KG1 (cell line): ENCODE measurements at regions not wholly inside any gene's neighbourhood (a gene's known extent, or its start where the extent isn't known, plus 50 kb on each side); places are given as distances from the start of the nearest gene placed in this dataset.

Experiments used
- DNase-seq: peaks from one replicate; lab custom pipeline; 2025; lab: John Stamatoyannopoulos, UW

GRCh38 chr3:79872483-79872882, 104.7 kb upstream of the ROBO1 start:
- no peak for DNase-seq

DNA sequence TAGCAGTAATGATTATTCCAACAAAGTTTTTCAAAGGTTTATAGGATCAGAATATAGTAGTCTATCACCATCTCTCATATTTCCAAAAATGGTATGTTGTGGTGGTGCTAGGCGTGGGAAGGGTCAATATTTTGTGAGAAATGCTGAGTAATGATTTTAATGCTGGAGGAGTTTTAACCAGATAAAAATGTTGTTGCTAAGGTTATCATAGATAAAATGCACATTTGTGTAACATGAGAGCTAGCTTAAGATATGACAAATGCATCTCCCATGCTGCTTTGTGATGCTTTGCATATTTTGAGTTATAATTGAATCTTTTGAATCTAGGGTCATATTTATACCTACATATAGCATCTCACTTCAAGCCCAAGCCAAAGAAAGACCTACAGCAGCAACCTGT, 103.9 kb upstream of the ROBO1 start:
- no peak for DNase-seq

DNA sequence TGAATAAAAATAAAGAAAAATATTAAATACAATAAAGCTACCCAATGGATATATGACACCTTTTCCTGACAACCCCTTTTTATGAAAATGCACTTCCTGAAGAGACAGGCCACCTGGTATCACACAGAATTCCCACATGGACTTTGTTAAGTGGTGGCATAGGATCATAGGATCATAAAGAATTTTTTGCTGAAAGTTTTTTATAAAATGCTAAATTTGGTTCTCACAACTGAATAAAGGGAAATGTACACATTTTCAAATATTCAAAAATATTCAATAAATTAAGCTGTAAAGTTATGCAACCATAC, 102.5 kb upstream of the ROBO1 start:
- no peak for DNase-seq

GRCh38 chr3:79869461-79870312, 101.9 kb upstream of the ROBO1 start:
- DNase-seq = no peak

GRCh38 chr3:79866162-79866561, 98.4 kb upstream of the ROBO1 start:
- DNase-seq = no peak

GRCh38 chr3:79864077-79864476, 96.3 kb upstream of the ROBO1 start:
- DNase-seq = no peak

DNA sequence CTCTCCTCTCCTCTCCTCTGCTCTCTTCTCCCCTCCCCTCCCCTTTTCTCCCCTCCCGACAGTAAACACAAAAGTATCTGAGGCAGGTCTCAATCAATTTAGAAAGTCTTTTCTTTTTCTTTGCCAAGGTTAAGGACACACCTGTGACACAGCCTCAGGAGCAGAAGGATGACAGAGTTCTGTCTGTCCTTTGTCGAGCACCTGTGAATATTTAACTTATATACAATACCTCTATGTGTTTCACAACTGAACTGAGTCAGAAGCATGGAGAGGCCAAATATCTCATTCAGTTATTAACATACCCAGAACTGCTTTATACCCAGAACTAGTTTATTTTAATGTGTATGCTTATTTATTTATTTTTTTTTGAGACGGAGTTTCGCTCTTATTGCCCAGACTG, 81.1 kb upstream of the ROBO1 start:
- no peak for DNase-seq

DNA sequence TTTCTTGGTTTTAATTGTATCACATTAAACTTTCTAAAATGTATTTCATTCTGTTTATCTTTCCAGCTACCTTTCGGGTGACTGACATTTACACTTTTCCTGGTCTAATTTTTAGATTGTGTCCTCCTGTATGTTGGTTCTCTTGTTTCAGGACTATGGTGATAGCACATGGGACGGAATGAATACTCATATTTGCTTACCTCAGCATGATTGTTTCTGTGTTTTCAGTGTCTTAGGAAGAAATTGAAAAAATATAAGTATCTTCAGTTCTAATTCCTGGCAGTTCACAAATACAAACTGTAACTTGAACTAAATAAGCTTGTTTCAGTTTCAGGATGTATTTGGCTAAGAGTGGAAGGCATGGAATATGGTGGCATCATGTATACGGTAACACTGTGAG, 80.1 kb upstream of the ROBO1 start:
- no peak for DNase-seq

- peak; percentile 2 for DNase-seq
Observed at GRCh38 chr3:79846148-79846933, 78.5 kb upstream of the ROBO1 start.

DNA sequence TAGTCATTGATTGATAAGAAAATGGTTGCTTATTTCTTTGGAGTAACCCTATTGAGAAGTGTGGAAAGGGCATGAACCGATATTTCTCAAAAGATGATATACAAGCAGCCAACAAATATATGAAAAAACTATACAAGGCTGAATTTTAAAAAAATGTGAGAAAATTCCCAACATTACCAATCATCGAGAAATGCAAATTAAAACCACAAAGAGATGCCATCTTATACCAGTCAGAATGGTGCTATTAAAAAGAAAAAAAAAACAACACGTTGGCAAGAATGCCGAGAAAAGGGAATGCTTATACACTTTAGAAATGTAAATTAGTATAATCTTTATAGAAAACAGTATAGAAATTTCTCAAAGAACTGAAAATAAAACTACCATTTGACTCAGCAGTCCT, 77.7 kb upstream of the ROBO1 start:
- DNase-seq = no peak

GRCh38 chr3:79844176-79844575, 76.4 kb upstream of the ROBO1 start:
- DNase-seq = no peak

- DNase-seq = no peak
Observed at GRCh38 chr3:79843180-79843579, 75.4 kb upstream of the ROBO1 start.

DNA sequence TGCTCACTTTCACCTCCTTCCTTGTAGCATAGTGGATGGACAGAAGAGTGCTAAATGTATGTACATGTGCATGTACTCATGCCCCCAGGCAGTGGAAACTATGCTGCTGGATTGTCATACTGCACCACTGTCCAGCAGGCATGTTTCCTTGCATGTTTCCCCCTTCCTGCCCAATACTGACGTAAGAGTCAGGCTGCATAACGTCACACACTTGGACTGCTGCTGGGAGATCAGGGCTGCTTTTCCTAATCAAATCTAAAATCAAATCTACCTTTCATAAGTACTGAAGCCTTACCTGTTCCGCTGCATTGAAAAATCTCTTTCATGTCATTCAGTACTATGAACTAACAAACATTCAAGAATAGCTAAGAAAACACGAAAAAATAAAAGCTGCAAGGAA, 67.9 kb upstream of the ROBO1 start:
- DNase-seq = no peak

DNA sequence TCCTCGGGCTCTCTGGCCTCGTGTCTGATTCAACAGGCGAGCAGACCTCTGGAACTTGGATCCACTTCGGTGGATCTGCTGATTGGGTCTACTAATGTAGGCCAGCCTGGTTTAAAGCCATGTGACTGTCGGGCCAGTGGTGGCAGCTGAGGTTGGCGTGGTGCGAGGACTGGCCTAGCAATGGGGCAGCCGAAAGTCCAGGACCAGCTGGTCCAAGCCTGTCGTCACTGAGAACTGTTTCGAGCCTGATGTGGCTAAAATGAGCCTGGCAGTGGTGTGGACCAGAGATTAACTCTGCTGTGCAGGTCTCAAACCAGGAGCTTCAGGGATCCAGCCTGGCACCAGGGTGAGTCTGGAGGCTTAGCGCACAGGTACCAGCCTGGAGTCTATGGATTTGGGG, 56.4 kb upstream of the ROBO1 start:
- no peak for DNase-seq

GRCh38 chr3:79822076-79822475, 54.3 kb upstream of the ROBO1 start:
- DNase-seq = no peak

- DNase-seq = no peak
Observed at GRCh38 chr3:79820089-79820488, 52.3 kb upstream of the ROBO1 start.

- DNase-seq = no peak
Observed at GRCh38 chr3:79818015-79818414, 50.2 kb upstream of the ROBO1 start.
